Superior temporal gyrus (tissue), 1 donor: ENCODE measurements at regions not wholly inside any gene's neighbourhood (a gene's known extent, or its start where the extent isn't known, plus 50 kb on each side); places are given as distances from the start of the nearest gene placed in this dataset.
"Not testable (repeated sequence)": the region's sequence is repeated elsewhere in the genome, so short reads cannot be mapped to it uniquely, and the experiment has no call there.

Experiments
- DNase-seq: peaks from one replicate; pipeline ENCODE4 v3.0.0-alpha.2; 2016; ENCODE audit errors: extremely low spot score

- no peak for DNase-seq
Observed at GRCh38 chr5:98301547-98301946, 471.9 kb upstream of the RGMB start.

GRCh38 chr5:98307811-98308210, 465.7 kb upstream of the RGMB start:
- no peak for DNase-seq

- no peak for DNase-seq
Observed at GRCh38 chr5:98308231-98308630, 465.2 kb upstream of the RGMB start.

GRCh38 chr5:98308960-98309359, 464.5 kb upstream of the RGMB start:
- no peak for DNase-seq

- DNase-seq = peak; percentile 41
Observed at GRCh38 chr5:98309785-98310598, 463.5 kb upstream of the RGMB start.

- DNase-seq = no peak
Observed at GRCh38 chr5:98314292-98314691, 459.2 kb upstream of the RGMB start.

- DNase-seq = no peak
Observed at GRCh38 chr5:98318386-98318785, 455.1 kb upstream of the RGMB start.

GRCh38 chr5:98319299-98320011, 454.0 kb upstream of the RGMB start:
- DNase-seq = no peak

GRCh38 chr5:98320343-98320742, 453.1 kb upstream of the RGMB start:
- no peak for DNase-seq

GRCh38 chr5:98321361-98321760, 452.1 kb upstream of the RGMB start:
- DNase-seq = no peak

GRCh38 chr5:98325187-98325586, 448.3 kb upstream of the RGMB start:
- not testable (repeated sequence) for DNase-seq

GRCh38 chr5:98328015-98328414, 445.4 kb upstream of the RGMB start:
- no peak for DNase-seq

- no peak for DNase-seq
Observed at GRCh38 chr5:98330871-98331270, 442.6 kb upstream of the RGMB start.

GRCh38 chr5:98333921-98334320, 439.5 kb upstream of the RGMB start:
- DNase-seq = no peak

- DNase-seq = no peak
Observed at GRCh38 chr5:98334946-98335345, 438.5 kb upstream of the RGMB start.

GRCh38 chr5:98339141-98339848, 434.2 kb upstream of the RGMB start:
- no peak for DNase-seq

GRCh38 chr5:98341038-98342032, 432.1 kb upstream of the RGMB start:
- no peak for DNase-seq

- DNase-seq = not testable (repeated sequence)
Observed at GRCh38 chr5:98342958-98343660, 430.4 kb upstream of the RGMB start.

- DNase-seq = no peak
Observed at GRCh38 chr5:98349251-98349989, 424.0 kb upstream of the RGMB start.

- DNase-seq = no peak
Observed at GRCh38 chr5:98349990-98350365, 423.5 kb upstream of the RGMB start.
